ENCODE measurements at regions not wholly inside any gene's neighbourhood (a gene's known extent, or its start where the extent isn't known, plus 50 kb on each side); places are given as distances from the start of the nearest gene placed in this dataset.

- no peak for TF ChIP-seq POLR2A (IDR thresholded peaks at IDR 0.05)
- TF ChIP-seq, protein P1, sequence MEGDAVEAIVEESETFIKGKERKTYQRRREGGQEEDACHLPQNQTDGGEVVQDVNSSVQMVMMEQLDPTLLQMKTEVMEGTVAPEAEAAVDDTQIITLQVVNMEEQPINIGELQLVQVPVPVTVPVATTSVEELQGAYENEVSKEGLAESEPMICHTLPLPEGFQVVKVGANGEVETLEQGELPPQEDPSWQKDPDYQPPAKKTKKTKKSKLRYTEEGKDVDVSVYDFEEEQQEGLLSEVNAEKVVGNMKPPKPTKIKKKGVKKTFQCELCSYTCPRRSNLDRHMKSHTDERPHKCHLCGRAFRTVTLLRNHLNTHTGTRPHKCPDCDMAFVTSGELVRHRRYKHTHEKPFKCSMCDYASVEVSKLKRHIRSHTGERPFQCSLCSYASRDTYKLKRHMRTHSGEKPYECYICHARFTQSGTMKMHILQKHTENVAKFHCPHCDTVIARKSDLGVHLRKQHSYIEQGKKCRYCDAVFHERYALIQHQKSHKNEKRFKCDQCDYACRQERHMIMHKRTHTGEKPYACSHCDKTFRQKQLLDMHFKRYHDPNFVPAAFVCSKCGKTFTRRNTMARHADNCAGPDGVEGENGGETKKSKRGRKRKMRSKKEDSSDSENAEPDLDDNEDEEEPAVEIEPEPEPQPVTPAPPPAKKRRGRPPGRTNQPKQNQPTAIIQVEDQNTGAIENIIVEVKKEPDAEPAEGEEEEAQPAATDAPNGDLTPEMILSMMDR (IDR thresholded peaks at IDR 0.05) = no peak
Measured at GRCh38 chr13:76663592-76664335, 222.4 kb downstream of the KCTD12 start.
